ENCODE measurements at regions not wholly inside any gene's neighbourhood (a gene's known extent, or its start where the extent isn't known, plus 50 kb on each side); places are given as distances from the start of the nearest gene placed in this dataset.

DNA sequence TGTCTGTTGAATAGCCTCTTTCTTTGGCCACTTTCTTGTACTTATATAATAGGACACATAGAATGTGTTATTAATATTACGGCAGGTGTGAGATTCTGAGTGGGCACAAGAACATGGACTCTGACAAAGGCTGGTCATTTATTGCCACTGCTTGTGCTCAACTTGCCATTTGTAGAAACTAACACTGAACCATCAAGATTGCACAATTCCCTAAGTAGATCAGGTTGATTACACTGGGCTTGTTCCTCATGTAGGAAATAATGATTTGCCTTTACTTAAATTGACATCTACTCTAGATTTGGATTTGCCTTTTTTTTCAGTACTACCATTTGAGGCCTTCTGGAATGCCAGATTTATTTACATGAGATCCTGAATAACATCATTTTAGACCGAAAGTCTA lies 342.7 kb upstream of the CWC22 start:
- DNase-seq: no peak

DNA sequence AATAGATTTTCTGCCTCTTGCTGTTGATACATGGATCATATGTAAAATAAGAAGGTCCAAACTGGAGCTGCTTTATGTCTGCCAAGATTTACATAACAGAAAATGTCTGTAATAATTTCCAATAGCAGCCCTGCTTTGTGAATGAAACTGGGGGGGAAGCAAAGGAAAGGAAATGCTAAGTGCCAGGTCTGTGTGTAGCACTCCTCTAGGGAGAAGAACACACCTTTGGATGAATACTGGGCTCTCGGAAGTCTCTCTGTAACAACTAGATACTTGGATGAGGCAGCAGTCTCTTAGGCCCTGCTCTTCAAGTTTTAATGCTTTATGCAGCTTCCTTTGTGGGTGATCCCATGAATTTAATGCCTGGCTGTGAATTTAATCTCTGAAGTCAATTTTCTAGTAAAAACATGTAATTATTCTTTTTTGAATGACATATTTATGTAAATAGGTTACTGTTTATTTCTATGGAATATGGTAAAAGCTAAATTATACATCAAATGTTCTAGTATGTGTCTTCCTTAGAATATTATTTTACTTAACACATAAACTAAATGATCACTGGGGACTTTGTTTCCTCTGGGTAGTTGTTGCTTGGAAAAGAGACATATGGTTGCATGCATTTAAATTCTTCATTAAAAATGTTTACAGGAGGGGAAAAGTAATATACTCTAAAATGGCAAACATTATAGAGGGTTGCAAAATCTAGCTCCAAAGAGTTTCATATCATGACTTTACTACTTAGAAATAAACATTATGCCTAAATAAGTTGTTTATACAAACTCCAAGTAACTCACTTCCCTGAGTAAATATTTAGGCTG lies 336.6 kb upstream of the CWC22 start:
- no peak for DNase-seq

DNA sequence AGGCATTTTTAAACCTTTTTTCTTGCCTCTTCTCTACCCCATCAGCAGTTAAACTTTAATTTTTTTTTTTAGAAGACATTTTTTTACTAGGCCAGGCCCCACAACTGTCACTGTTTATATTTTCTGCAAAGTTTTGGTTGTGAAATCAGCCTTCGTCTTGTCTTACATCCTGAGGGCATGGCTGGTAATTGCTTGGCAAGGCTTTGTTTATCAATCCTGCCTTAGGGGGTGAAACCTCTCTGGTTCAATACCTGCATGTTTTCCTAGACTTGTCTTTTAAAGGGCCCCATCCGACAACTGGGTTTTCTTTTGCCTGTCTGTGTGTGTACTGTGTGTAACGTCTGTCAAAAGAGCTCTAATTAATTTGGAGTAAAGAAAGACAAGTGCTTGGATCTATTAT lies 330.0 kb upstream of the CWC22 start:
- DNase-seq: no peak

DNA sequence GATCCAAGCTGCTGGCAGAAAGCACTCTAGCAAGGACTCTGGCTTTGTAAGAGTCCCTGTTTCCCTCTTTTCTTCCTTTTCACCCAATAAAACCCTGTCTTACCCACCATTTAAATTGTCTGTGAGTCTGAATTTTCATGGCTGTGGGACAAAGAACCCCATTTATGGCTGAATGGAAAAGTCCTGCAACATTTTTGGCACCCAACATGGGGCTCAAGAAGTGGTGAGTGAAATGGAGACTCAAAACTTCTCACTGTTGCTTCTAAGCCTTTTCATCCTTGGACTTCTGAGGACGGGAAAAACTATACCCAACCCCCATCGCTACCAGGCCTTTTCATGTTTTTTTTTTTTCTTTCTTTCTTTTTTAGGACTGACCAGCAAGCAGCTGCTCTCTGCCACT lies 329.5 kb upstream of the CWC22 start:
- no peak for DNase-seq

DNA sequence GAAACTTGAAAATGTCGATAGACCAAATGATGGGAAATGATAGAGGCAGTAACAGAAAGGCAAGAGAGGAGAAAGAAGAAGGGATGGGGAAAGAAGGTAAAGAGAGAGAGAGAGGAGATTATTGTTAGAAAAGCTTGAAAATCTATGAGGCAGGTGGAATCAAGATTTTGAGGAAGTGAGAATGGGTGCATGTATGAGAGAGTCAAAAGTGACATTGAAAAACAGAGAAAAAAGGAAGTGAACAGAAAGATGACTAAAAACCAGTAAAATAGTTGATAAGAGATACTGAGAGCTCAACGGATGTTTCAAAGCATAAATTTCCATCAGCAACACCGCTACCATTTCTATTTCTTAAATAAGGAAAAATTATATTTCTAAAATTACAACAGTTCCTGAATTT lies 327.4 kb upstream of the CWC22 start:
- no peak for DNase-seq

DNA sequence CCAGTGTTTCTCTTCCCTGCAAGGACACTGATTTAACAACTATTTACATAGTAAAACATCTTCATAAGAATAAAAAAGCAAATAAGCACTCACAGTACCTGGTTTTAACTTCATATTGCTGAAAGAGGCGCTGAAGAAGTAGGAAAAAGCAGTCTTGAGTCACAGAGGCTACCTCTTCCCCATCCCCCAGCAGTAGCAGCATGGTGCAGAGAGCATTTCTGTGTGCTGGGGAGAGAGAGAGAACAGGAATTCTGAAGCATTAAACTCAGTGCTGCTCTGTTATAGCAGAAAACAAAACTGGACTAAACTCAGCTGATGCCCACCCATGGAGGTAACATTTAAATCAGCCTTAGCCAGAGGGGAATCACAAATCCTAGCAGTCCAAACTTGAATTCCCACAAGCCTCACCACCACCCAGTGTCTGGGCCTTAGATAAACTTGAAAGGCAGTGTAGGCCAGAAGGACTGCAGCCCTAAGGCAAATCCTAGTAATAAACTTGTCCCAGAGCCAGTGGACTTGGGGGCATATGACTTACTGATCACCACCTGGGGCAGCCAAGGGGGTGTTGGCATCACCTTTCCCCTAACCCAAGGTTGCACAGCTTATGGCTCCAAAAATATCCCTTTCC lies 321.8 kb upstream of the CWC22 start:
- DNase-seq: no peak

DNA sequence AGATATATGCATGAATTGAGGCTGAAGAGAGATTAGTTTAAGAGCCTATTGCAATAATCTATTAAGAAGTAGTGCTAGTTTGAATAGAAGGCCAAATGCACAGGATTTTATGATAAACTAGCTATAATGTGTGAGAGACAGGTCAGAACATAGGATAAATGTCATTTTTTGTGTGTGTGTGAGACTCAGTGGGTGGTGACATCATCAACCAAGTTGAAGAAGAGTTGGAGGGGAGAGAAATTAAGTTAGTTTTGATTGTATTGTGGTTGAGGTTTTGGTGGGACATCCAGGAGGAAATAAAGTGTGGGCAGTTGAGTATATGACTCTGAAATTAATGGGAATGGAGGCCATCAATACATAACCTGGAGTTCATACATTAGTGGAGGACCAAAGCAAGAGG lies 320.1 kb upstream of the CWC22 start:
- no peak for DNase-seq

DNA sequence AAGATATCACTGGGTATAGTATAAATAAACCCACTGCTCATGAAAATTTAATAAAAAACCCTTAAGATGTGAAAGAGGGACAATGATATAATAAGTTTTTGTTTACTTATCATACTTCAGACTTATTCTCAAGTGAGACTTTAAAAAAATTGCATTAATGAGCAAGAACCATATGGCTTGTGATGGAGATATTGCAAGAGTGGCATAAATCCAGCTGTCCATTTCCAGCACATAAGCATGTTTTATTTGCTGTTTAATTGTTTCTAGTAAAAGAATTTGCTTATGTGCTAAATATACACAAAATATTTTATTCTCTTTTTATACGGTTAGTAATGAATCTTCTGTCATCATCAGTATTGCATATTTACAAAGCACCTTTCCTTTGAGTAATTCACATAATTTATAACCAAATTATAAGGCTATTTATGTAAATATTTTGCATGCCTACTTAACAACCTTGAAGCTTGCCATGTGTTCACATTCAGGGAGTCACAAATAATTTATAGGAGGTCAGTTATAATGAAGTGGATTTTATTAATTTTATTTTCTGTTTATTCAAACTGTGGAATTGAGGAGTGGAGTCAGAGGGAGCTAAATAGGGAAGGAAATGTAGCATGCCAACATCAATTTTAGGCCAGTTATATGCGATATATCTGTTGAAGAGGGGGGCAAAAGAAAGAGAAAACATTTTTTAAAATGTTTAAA lies 318.5 kb upstream of the CWC22 start:
- no peak for DNase-seq

DNA sequence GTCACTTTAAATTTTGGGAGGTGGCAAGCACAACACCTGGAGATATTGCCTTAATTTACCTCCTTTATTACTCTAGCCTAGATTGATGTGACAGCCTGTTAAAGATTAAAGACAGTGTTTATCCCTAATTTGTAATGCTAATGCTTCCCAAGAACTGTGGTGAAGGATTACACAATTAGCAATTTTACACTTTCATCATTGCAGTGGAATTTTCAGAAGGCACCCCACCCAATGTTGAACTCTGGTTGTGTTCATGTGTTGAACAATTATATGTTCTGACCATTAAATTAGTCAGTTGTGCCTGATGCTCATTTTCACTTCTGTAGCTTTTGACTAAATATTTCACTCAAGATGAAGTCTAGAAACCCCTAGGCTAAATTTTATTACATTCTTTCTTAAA lies 317.1 kb upstream of the CWC22 start:
- no peak for DNase-seq

DNA sequence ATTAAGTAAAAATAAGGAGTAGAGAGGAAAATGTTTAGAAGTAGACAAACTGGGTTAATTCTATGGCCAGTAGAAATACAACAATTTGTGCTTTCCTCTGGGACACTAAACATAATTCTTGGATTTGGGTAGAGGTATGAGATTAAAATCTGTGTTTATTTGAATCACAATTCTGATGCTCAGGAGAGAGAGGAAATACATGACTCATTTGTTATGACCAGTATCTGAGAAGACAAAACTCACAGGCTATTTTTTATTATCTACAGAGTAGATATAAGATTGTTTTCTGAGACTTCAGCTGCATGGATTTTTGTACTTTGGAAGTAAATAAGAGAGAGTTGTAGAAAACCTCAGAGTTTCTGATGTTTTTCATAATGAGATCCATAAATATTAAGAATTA lies 315.7 kb upstream of the CWC22 start:
- no peak for DNase-seq

DNA sequence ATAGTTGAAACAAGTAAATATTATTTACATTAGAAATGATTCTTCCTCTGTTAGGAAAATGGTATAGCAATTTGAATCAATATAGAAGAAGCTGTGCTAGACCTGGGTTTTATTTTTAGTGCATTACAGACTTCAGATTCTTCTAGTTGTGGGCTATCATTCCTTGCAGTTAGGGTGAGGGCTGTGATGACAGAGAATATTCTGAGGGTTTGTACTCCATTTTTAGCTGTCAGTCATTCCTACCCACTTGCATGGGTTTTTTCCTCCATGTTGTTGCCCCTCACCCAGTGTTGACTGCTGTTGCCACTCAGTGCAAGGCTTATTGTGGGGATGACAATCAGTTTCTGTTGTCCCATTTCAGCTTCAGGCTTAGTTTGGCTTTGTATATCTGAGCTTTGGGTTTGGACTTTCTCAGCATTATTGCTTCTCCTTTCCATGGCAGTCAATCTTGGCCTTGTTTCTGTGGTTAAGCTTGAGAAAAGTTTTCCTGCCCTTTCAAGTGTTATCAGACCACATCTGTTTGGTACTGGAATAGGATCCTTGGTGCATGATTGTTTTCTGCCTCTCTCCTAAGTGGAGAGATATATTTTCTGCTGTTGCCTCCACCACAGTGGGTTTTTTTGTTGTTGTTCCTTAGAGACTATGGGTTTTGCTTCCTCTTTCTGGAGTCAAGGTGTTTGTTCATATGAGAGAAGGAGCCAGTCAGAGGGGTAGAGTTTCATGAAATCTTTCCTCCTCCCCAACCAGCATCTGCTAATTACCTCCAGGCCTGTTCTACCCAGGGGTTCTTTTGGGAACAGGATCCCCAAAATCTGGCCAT lies 312.7 kb upstream of the CWC22 start:
- DNase-seq: no peak

DNA sequence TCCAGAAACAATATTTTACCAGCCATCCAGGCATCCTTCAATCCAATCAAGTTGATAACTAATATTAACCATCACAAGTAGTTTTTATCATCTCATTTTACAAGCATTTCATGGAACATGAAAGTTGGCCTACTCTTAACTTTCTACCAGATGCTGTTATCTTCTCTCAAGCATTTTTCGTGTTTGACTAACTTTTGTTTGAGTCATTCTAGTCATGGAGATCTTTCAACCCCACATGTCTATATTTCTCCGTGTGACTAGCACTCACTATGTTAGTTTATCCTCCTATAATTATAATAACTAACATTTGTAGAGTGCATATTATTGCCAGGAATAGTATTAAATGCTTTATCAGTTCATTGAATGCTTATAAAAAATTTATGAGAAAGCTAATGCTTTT lies 307.0 kb upstream of the CWC22 start:
- no peak for DNase-seq

DNA sequence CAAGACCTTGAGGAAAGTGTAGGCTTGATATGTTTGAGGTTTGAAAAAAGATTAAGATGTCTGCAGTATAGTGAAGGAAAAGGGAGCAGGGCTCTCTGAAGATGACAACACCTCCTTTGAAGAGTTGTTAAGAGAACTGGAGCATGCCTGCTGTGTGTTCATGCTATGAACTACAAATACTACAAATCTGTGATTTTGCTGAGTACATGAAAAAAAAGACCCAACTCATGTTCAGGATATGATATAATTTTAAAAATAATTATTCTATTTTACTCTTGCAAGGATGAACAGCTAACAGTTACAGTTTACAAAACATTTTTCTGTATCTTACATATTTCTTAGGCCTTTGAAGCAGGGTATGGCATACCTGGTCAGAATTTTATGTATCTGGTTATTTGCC lies 305.4 kb upstream of the CWC22 start:
- no peak for DNase-seq

DNA sequence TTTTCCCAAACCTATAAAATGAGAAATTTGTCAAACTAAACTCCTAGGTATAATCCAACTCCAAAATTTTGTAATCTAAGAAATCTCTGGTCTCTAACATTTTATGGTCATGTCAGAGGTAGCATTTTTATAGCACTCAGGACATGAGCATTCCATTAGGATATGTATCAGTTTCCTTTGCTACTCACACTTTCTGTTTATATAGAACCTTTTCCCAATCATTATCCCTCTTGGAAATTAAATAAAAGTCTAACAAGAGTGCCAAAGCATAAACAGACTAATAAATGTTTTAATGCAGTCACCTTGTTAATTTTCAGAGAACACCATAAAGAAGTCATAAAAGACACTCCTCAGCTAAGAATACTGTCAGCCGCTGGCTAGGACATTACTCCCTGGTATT lies 300.0 kb upstream of the CWC22 start:
- no peak for DNase-seq

DNA sequence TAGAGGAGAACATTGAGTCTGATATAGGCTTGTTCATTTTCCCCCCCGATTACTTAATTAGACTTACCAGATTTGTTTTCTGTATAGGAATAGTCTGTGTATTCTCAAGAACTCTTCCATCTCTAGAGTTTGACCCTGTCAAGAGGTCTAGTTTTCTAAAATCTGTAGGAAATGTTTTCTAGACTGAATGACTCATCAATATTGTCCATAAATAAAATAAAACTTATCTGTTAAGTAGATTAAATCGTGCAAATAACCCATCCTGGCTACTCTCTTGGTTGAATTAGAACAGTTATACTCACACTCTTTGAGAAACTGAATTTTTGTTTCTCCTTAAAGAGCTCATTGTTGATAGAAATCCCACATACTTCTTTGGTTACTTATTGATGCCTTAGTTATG lies 299.2 kb upstream of the CWC22 start:
- no peak for DNase-seq

DNA sequence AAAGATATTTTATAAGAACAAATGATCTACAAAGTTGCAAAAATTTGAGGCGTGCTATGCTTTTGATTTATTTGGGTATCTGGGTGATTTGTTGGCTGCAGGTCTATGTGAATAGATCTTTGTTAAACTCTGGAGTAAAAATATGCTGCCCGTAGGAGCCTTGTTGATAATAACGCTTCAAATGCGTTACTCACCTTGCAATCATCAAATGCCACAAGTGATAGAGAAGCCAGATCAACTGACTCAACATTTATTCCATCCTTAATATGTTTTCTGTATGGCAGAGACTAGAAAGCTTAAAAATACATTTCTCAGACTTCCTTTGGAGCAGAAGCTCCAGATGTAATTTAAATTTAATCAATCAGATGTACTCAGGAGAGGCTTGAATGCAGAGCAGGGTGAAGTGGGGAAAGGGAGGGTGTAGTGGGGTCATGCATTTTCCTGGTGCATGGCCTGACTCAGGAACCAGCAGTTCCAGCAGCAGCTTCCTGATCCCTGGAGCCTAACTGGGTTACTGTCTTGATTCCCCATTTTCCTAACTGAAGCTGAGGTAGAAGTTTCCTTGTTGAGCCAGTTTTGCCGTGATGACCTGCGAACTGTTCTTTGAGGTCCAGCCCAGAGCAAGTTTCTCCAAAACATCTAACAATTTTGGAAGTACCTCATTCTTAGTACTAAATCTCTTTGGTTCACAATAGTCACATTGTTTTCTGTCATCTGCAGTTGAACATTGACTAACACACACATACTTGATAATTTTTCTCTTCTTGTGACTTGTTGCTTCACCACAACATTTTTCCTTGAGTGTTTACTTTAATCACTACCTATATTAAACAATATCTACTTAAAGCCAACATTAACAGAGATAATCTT lies 284.7 kb upstream of the CWC22 start:
- no peak for DNase-seq

DNA sequence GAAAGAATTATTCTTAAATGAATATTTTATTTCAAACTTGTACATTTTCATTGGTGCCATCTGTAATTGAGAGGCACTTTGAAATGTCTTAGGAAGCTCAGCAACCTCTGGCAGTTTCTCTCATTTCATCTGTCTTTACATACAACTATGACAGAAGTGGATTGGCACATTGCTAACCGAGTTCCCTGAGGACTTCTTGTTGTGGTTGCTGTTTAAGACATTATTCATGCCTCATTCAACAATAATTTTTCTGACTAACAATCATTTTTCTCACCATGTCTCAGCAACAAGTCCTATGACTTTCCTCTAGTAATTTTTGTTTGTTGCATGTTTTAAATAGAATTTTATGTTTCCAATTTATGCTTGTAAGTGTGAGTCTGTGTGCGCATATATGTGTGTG lies 284.0 kb upstream of the CWC22 start:
- no peak for DNase-seq

DNA sequence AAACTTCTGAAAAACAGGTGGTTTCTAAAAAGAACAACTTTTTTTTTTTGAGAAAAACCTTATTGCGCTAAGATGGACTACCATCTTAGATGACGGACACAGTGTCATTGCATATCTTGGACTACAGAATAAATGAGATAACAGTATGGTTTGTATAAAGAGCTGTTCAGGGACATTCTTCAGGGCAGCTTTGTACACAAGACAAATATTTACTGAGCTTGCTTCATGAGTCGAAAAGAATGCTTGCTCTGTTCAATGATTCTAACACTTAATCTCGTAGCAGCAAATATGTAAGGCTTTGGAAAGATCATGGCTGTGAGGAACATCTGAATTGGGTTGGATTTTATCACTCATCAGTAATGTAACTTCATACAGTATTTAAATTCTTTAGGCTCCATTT lies 282.5 kb upstream of the CWC22 start:
- no peak for DNase-seq

DNA sequence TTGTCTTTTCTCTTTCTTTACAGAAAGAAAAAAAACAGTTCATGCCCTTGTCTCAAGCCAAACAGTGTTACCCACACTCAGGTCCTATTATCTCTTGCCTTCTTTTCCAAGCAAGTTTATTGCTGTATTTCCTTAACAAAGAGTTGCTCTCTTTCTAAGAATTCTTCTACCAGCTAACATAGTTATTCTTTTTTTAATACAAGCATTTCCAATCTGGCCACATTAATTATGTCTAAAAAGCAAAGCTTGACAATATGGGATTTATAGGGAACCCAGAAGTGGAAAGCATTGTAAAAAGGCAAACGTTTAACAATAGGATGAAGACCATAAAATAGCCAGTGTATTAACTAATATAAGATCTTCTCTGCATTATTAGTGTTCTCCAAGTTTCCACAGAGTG lies 272.5 kb upstream of the CWC22 start:
- DNase-seq: no peak

DNA sequence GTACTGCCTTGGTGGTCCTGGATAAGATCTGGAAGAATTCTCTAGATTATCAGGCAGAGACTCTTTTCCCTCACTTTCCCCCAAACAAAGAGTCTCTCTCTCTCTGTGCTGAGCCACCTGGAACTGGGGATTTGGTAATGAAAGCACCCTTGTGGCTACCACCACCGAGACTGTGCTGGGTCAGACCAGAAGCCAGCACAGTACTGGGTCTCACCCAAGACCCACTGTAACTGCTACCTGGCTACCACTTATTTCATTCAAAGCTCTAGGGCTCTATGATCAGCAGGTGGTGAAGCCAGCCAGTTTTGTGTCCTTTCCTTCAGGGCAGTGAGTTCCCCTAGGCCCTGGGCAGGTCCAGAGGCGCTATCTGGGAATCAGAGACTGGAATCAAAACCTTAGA lies 269.6 kb upstream of the CWC22 start:
- no peak for DNase-seq

DNA sequence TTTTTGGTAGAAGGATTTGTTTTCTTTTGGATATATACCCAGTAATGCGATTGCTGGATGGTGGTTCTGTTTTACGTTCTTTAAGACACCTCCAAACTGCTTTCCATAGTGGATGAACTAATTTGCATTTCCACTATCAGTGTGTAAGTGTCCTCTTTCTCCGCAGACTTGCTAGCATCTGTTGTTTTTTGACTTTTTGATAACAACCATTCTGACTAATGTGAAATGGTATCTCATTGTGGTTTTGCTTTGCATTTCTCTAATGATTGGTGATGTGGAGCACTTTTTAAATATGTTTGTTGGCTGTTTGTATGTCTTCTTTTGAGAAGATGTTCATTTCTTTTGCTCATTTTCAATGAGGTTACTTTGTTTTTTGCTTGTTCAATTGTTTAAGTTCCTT lies 260.9 kb upstream of the CWC22 start:
- DNase-seq: no peak

DNA sequence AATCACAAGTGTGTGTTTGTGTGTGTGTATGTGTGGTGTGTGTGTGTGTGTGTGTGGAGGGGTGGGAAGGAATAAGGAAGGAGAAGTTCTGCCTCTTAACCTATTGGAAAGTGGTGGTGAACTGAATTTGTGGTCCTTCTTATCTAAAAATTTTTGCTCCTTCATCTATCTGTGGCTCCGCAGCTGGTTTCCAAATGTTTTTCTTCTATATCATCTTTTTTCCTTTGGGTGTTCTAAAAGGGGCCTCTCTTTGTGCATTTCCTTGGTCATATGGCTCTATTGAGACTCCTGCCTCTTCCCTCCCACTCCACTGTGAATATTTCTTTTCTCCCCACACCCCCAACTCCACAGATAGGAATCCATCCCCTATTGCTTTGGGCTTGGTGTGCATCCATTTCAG lies 254.9 kb upstream of the CWC22 start:
- DNase-seq: no peak

All from stimulated activated CD4-positive, alpha-beta T cell treated with anti-CD3 and anti-CD28 coated beads, Interleukin-2, amount 100 ng/mL, for 48 hours (primary cell).